ENCODE measurements at regions not wholly inside any gene's neighbourhood (a gene's known extent, or its start where the extent isn't known, plus 50 kb on each side); places are given as distances from the start of the nearest gene placed in this dataset.

GRCh38 chr12:98295681-98296080, 219.7 kb upstream of the TMPO start:
- TF ChIP-seq, protein P1, sequence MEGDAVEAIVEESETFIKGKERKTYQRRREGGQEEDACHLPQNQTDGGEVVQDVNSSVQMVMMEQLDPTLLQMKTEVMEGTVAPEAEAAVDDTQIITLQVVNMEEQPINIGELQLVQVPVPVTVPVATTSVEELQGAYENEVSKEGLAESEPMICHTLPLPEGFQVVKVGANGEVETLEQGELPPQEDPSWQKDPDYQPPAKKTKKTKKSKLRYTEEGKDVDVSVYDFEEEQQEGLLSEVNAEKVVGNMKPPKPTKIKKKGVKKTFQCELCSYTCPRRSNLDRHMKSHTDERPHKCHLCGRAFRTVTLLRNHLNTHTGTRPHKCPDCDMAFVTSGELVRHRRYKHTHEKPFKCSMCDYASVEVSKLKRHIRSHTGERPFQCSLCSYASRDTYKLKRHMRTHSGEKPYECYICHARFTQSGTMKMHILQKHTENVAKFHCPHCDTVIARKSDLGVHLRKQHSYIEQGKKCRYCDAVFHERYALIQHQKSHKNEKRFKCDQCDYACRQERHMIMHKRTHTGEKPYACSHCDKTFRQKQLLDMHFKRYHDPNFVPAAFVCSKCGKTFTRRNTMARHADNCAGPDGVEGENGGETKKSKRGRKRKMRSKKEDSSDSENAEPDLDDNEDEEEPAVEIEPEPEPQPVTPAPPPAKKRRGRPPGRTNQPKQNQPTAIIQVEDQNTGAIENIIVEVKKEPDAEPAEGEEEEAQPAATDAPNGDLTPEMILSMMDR (IDR thresholded peaks at IDR 0.05; ENCODE audit: insufficient read depth, low read depth, low read length), result no peak
- no peak for DNase-seq (ENCODE audit: low read depth)
- no peak overlapping the region for H3K4me3 ChIP-seq (ENCODE audit: low read depth, low read length)

DNA sequence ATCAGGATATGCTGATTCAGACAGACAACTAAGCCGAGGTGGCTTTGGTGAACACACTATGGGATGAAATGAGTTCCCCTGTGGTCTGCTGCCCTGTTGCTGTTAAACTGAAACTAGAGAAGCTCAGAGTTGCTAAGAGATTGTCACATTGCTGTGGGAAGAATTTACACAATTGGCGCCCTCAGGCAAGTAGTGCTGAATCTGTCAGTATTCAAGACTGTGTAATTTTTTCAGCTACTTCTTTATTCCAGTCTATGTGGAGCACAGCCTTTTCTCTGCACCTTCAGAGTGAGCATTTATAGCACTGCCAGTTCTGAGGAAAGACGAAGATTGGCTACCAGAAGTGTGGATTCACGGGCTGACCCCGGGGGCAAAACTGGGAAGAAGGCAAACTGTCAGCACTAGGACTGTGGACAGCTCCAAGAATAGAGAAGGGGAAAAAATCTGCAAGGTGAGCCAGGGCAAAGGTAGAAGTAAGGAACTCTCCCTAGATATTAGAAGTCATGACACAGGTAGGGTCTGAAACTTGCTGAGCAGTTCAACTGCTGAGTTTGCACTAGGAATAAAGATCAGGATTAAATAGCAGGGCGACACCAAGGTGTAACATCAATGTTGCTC, 218.8 kb upstream of the TMPO start:
- TF ChIP-seq, protein P1 (IDR thresholded peaks at IDR 0.05; ENCODE audit: insufficient read depth, low read depth, low read length), result no peak
- no peak overlapping the region for H3K4me3 ChIP-seq (ENCODE audit: low read depth, low read length)
- DNase-seq (ENCODE audit: low read depth), result no peak

DNA sequence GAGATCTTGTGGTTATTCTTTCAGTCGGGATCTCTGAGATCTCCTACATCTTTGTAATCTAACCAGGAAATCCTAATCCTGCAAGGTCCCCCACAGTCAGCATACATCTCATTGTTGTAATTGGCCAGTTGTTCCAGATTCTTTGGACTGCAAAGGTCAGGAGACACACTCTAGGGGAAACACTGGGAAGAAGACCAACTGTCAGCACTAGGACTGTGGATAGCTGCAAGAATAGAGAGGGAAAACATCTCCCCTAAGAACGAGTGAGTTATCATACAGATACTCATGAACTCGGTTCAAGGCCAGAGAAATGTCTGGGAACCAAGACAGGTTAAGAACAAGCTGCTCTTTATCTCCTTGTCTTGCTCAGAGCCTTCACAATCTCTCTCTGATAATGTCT, 217.9 kb upstream of the TMPO start:
- TF ChIP-seq, protein P1 (IDR thresholded peaks at IDR 0.05; ENCODE audit: insufficient read depth, low read depth, low read length), result no peak
- no peak for DNase-seq (ENCODE audit: low read depth)
- no peak overlapping the region for H3K4me3 ChIP-seq (ENCODE audit: low read depth, low read length)

- TF ChIP-seq, protein P1 (IDR thresholded peaks at IDR 0.05; ENCODE audit: insufficient read depth, low read depth, low read length), result no peak
- H3K4me3 ChIP-seq (ENCODE audit: low read depth, low read length), result no peak overlapping the region
- no peak for DNase-seq (ENCODE audit: low read depth)
Observed at GRCh38 chr12:98308141-98308540, 207.2 kb upstream of the TMPO start.

- TF ChIP-seq, protein P1 (IDR thresholded peaks at IDR 0.05; ENCODE audit: insufficient read depth, low read depth, low read length), result no peak
Observed at GRCh38 chr12:98317939-98318899, 197.2 kb upstream of the TMPO start.

DNA sequence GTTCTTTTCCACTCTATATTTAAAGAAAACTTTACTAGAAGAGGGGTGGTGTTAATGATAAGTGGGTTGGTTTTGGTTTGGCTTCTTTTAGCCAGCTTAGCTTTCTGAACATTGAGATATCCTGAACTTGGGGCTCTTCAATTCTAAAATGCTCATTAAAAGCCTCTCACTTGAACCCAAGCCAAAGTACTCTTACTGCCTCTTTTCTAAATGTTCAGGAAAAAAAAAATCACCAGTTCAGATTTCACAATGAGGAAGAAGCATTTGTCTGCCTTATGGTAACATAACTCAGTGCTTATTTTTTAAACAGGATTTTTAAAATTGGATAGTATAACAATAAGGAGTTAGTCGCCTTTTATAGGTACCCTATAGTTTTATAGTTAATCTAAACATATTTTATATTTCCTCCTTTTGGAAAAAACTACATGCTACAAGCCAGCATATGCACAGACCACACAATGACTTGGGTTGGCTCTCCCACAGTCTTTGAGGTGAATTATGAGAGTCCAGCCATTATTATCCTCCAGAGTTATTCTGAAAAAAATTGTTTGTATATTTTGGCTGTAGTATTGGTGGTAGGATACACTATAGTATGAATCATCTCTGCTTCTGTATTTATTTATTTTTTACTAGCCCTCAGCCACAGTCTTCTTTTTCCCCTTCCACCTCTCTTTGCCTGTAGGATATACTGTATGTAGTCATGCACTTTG, 195.5 kb upstream of the TMPO start:
- TF ChIP-seq, protein P1 (IDR thresholded peaks at IDR 0.05; ENCODE audit: insufficient read depth, low read depth, low read length), result no peak
- no peak overlapping the region for H3K4me3 ChIP-seq (ENCODE audit: low read depth, low read length)
- no peak for DNase-seq (ENCODE audit: low read depth)

More at GRCh38 chr12:98317939-98318899, 197.2 kb upstream of the TMPO start:
- H3K4me3 ChIP-seq (ENCODE audit: low read depth, low read length), result no peak overlapping the region
- no peak for DNase-seq (ENCODE audit: low read depth)

Measured in fibroblast of villous mesenchyme (primary cell).